Neural cell (in vitro differentiated cells): ENCODE measurements at regions not wholly inside any gene's neighbourhood (a gene's known extent, or its start where the extent isn't known, plus 50 kb on each side); places are given as distances from the start of the nearest gene placed in this dataset.

Source experiments
- H2AFZ ChIP-seq: fragments of 200-600, 300-800 bp; sonication (generic), shearing (Covaris generic); 2 replicates; pipeline ENCODE4 v1.6.0; 2014; ENCODE audit warnings: low read depth, mild to moderate bottlenecking, antibody characterized with exemption, low read length, moderate library complexity
- H3F3A ChIP-seq: fragments of 200-600 bp; shearing (Covaris generic); 2 replicates; pipeline ENCODE4 v1.6.1; 2016; ENCODE audit warnings: mild to moderate bottlenecking, moderate library complexity, mixed read lengths, antibody characterized with exemption, low read length; ENCODE audit not compliant: insufficient read depth, poor library complexity, severe bottlenecking
- H3K27ac ChIP-seq: fragments of 200-600, 300-800 bp; sonication (generic), shearing (Covaris generic); 2 replicates; pipeline ENCODE4 v1.5.1; 2014; ENCODE audit warnings: mild to moderate bottlenecking, low read length, moderate library complexity
- H3K27me3 ChIP-seq: fragments of 300-800, 200-600 bp; sonication (generic), shearing (Covaris generic); 2 replicates; pipeline ENCODE4 v1.6.0; 2014; ENCODE audit warnings: mild to moderate bottlenecking, low read depth, low read length, moderate library complexity; ENCODE audit not compliant: insufficient read depth
- H3K36me3 ChIP-seq: fragments of 300-800, 200-600 bp; sonication (generic), shearing (Covaris generic); 2 replicates; pipeline ENCODE4 v1.5.1; 2014; ENCODE audit warnings: mild to moderate bottlenecking, antibody characterized with exemption, low read length, moderate library complexity; ENCODE audit not compliant: insufficient read depth
- H3K4me2 ChIP-seq: fragments of 300-800, 200-600 bp; sonication (generic), shearing (Covaris generic); 2 replicates; pipeline ENCODE4 v1.6.0; 2014; ENCODE audit warnings: mild to moderate bottlenecking, low read length
- H3K4me3 ChIP-seq: fragments of 300-800, 200-600 bp; sonication (generic), shearing (Covaris generic); 2 replicates; pipeline ENCODE4 v1.5.1; 2014; ENCODE audit warnings: mild to moderate bottlenecking, low read length, moderate library complexity
- H3K79me2 ChIP-seq: fragments of 200-600 bp; shearing (Covaris generic); replicated peaks from 2 replicates; pipeline ENCODE4 v1.6.0; 2014; ENCODE audit warnings: mild to moderate bottlenecking, low read length, moderate library complexity; ENCODE audit not compliant: insufficient read depth
- H3K9ac ChIP-seq: fragments of 300-800, 200-600 bp; sonication (generic), shearing (Covaris generic); 2 replicates; pipeline ENCODE4 v1.6.1; 2016; ENCODE audit warnings: mild to moderate bottlenecking, low read length, mixed read lengths
- H3K9me2 ChIP-seq: fragments of 200-600 bp; shearing (Covaris generic); 2 replicates; pipeline ENCODE4 v1.6.1; 2016; ENCODE audit warnings: mild to moderate bottlenecking, low read length, mixed read lengths; ENCODE audit not compliant: insufficient read depth
- H3K9me3 ChIP-seq: fragments of 200-600, 300-800 bp; sonication (generic), shearing (Covaris generic); 2 replicates; pipeline ENCODE4 v1.6.1; 2016; ENCODE audit warnings: mild to moderate bottlenecking, mixed run types, low read length, moderate library complexity, mixed read lengths
- H4K20me1 ChIP-seq: fragments of 200-600 bp; shearing (Covaris generic); 2 replicates; pipeline ENCODE4 v1.6.1; 2016; ENCODE audit warnings: mild to moderate bottlenecking, mixed run types; ENCODE audit not compliant: insufficient read depth
- EP300 ChIP-seq: fragments of 450-650 bp; conservative IDR thresholded peaks from 2 replicates; pipeline ENCODE4 v1.6.1; 2014; ENCODE audit warnings: antibody characterized with exemption, mild to moderate bottlenecking, moderate library complexity; ENCODE audit not compliant: poor library complexity, severe bottlenecking
- EZH2 ChIP-seq: fragments of 200-600, 300-800 bp; shearing (Covaris generic), sonication (generic); IDR thresholded peaks from 2 replicates; pipeline ENCODE4 v1.6.1; 2014; ENCODE audit warnings: antibody characterized with exemption, low read length, borderline replicate concordance, mild to moderate bottlenecking; ENCODE audit not compliant: insufficient read depth, poor library complexity, severe bottlenecking
- MXI1 ChIP-seq: fragments of 450-650 bp; conservative IDR thresholded peaks from 2 replicates; pipeline ENCODE4 v1.6.1; 2014; ENCODE audit warnings: antibody characterized with exemption, mild to moderate bottlenecking; ENCODE audit not compliant: poor library complexity, severe bottlenecking
- POLR2AphosphoS5 ChIP-seq: IDR thresholded peaks from 2 replicates; pipeline ENCODE4 v1.6.1; 2012
- RAD21 ChIP-seq: fragments of 450-650 bp; conservative IDR thresholded peaks from 2 replicates; pipeline ENCODE4 v1.6.1; 2014; ENCODE audit warnings: antibody characterized with exemption, mild to moderate bottlenecking, moderate library complexity
- SMC3 ChIP-seq: fragments of 450-650 bp; conservative IDR thresholded peaks from 2 replicates; pipeline ENCODE4 v1.6.1; 2014; ENCODE audit warnings: antibody characterized with exemption, mild to moderate bottlenecking, moderate library complexity; ENCODE audit not compliant: poor library complexity
- TAF1 ChIP-seq: IDR thresholded peaks from 2 replicates; pipeline ENCODE4 v1.6.1; 2012; ENCODE audit warnings: low read depth
- TF ChIP-seq, protein P1 (sequence below): fragments of 450-650 bp; IDR thresholded peaks from 2 replicates; pipeline ENCODE4 v1.5.1; 2014; ENCODE audit warnings: antibody characterized with exemption, mild to moderate bottlenecking, moderate library complexity; ENCODE audit not compliant: poor library complexity, severe bottlenecking
- TF ChIP-seq, protein P2 (sequence below): IDR thresholded peaks from 2 replicates; pipeline ENCODE4 v1.6.1; 2012; ENCODE audit warnings: borderline replicate concordance

GRCh38 chr9:107169796-107170195, 113.3 kb upstream of the RAD23B start:
- Histone ChIP-seq H3K27ac (no peak overlapping the region), H3F3A (no peaks in the 10 kb centered on the region), H3K4me2 (no peak overlapping the region), H3K9me3 (no peaks in the 10 kb centered on the region), H3K9me2 (no peaks in the 10 kb centered on the region), H4K20me1 (no peaks in the 10 kb centered on the region), H3K36me3 (no peaks in the 10 kb centered on the region), H2AFZ (no peak overlapping the region), H3K27me3 (no peaks in the 10 kb centered on the region), H3K9ac (no peak overlapping the region), H3K4me3 (no peak overlapping the region), H3K79me2 (no peaks in the 10 kb centered on the region)
- TF ChIP-seq EP300: no peak

- Histone ChIP-seq H3K9me2 (no peaks in the 10 kb centered on the region), H3K27ac (no peak overlapping the region), H3K79me2 (no peaks in the 10 kb centered on the region), H3K27me3 (no peaks in the 10 kb centered on the region), H3K9me3 (no peaks in the 10 kb centered on the region), H3K9ac (no peak overlapping the region), H4K20me1 (no peaks in the 10 kb centered on the region), H3K4me2 (no peak overlapping the region), H3K36me3 (no peaks in the 10 kb centered on the region), H3K4me3 (no peak overlapping the region), H3F3A (no peaks in the 10 kb centered on the region), H2AFZ (no peak overlapping the region)
- TF ChIP-seq, protein P1, sequence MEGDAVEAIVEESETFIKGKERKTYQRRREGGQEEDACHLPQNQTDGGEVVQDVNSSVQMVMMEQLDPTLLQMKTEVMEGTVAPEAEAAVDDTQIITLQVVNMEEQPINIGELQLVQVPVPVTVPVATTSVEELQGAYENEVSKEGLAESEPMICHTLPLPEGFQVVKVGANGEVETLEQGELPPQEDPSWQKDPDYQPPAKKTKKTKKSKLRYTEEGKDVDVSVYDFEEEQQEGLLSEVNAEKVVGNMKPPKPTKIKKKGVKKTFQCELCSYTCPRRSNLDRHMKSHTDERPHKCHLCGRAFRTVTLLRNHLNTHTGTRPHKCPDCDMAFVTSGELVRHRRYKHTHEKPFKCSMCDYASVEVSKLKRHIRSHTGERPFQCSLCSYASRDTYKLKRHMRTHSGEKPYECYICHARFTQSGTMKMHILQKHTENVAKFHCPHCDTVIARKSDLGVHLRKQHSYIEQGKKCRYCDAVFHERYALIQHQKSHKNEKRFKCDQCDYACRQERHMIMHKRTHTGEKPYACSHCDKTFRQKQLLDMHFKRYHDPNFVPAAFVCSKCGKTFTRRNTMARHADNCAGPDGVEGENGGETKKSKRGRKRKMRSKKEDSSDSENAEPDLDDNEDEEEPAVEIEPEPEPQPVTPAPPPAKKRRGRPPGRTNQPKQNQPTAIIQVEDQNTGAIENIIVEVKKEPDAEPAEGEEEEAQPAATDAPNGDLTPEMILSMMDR: no peak
- TF ChIP-seq EP300 (no peak), TAF1 (no peak), RAD21 (no peak), EZH2 (no peak), SMC3 (no peak), POLR2AphosphoS5 (no peak), MXI1 (no peak)
- TF ChIP-seq, protein P2, sequence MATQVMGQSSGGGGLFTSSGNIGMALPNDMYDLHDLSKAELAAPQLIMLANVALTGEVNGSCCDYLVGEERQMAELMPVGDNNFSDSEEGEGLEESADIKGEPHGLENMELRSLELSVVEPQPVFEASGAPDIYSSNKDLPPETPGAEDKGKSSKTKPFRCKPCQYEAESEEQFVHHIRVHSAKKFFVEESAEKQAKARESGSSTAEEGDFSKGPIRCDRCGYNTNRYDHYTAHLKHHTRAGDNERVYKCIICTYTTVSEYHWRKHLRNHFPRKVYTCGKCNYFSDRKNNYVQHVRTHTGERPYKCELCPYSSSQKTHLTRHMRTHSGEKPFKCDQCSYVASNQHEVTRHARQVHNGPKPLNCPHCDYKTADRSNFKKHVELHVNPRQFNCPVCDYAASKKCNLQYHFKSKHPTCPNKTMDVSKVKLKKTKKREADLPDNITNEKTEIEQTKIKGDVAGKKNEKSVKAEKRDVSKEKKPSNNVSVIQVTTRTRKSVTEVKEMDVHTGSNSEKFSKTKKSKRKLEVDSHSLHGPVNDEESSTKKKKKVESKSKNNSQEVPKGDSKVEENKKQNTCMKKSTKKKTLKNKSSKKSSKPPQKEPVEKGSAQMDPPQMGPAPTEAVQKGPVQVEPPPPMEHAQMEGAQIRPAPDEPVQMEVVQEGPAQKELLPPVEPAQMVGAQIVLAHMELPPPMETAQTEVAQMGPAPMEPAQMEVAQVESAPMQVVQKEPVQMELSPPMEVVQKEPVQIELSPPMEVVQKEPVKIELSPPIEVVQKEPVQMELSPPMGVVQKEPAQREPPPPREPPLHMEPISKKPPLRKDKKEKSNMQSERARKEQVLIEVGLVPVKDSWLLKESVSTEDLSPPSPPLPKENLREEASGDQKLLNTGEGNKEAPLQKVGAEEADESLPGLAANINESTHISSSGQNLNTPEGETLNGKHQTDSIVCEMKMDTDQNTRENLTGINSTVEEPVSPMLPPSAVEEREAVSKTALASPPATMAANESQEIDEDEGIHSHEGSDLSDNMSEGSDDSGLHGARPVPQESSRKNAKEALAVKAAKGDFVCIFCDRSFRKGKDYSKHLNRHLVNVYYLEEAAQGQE: no peak
Observed at GRCh38 chr9:107170801-107171200, 112.3 kb upstream of the RAD23B start.
